Skeletal muscle tissue (tissue), 3 donors: ENCODE measurements at regions not wholly inside any gene's neighbourhood (a gene's known extent, or its start where the extent isn't known, plus 50 kb on each side); places are given as distances from the start of the nearest gene placed in this dataset.

ENCODE experiments used
- H3K27ac ChIP-seq: one replicate; pipeline ENCODE4 v1.7.0; 2013; ENCODE audit warnings: mild to moderate bottlenecking, low read depth, low read length, inconsistent platforms
- H3K27me3 ChIP-seq, 3 donors: one replicate each; pipeline ENCODE4 v1.7.0; 2013; ENCODE audit warnings: low read length in 3 of 3; ENCODE audit not compliant: control insufficient read depth in 3 of 3, insufficient read depth in 3 of 3
- H3K36me3 ChIP-seq, 3 donors: one replicate each; pipeline ENCODE4 v1.7.0; 2013; ENCODE audit warnings: low read length in 3 of 3; ENCODE audit not compliant: control insufficient read depth in 3 of 3, insufficient read depth in 3 of 3
- H3K4me1 ChIP-seq, 3 donors: one replicate each; pipeline ENCODE4 v1.7.0; 2013; ENCODE audit warnings: low read length in 3 of 3, mild to moderate bottlenecking in 3 of 3; ENCODE audit not compliant: control insufficient read depth in 3 of 3, insufficient read depth in 3 of 3
- H3K4me3 ChIP-seq, 3 donors: one replicate each; pipeline ENCODE4 v1.7.0; 2013; ENCODE audit warnings: low read length in 3 of 3
- H3K9ac ChIP-seq, 3 donors: one replicate each; pipeline ENCODE4 v1.7.0; 2013; ENCODE audit warnings: low read length in 3 of 3, mild to moderate bottlenecking in 3 of 3, moderate library complexity in 2 of 3, low read depth in 1 of 3
- H3K9me3 ChIP-seq, 3 donors: one replicate each; pipeline ENCODE4 v1.7.0; 2013; ENCODE audit warnings: low read length in 3 of 3; ENCODE audit not compliant: control insufficient read depth in 3 of 3
- donor health status: Osteomylitis.

DNA sequence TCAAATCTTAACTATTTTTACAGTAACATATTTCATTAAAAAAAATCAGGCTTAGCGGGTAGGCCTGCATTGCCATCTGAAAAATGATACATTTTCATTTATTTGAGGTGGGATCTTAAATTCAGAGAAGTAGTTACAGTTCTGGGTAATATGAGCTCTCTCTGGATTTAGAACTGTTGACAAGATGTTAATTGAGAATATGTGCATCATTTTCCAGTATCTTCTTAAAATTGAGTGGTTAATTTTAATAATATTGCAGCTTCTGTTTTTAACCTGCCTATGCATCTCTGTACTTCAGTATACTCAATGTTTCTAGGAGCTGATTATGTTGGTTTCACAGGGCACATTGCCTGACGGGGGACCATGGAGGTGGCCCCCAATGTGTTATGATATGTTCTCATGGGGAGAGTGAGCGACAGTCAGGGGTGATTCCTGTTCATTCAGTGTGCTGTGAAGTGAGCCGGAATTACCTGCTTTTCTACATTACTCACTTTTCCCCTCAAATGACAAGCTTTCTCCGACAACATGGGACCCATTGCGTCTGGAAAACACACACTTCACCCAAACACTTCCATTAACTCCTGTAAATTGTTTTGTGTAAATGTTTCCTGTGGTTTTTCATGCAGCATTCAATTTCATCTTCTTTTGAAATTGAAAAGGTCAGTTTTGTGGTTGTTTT, 406.2 kb downstream of the MTX2 start:
- no peaks in the 10 kb centered on the region for H3K27me3 ChIP-seq
- H3K9ac ChIP-seq = no peak overlapping the region
- H3K36me3 ChIP-seq = no peaks in the 10 kb centered on the region
- no peak overlapping the region for H3K27ac ChIP-seq
- no peak overlapping the region for H3K4me3 ChIP-seq
- H3K9me3 ChIP-seq = no peaks in the 10 kb centered on the region
- H3K4me1 ChIP-seq = no peaks in the 10 kb centered on the region

DNA sequence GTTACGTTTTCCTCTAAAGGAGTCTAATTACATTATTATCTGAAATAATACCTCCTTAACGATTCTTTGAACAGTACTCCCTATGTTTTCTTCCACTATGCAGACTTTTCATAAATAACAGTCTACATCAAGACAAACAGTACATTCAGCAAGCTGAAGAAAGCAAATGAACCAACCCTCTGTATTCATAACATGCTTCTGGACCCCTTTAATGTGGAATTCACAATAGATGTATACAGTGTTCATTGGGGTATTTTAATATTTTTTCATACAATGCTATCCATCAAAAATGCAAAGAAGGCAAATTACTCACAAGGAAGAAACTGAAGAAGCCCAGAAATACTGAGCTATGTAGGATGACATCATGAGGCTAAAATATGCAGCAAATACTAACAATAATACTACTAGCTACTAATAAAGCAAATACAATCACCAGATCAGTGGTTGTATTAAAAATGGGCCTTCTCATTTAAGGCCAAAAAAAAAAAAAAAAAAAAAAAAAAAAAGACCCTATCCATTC, 408.6 kb downstream of the MTX2 start:
- Histone ChIP-seq H3K27ac (no peak overlapping the region), H3K9me3 (no peaks in the 10 kb centered on the region), H3K4me3 (no peak overlapping the region), H3K27me3 (no peaks in the 10 kb centered on the region), H3K9ac (no peak overlapping the region), H3K4me1 (peaks cover 0 to 3% (median 0%) of the 10 kb centered on the region in 3 donors), H3K36me3 (no peaks in the 10 kb centered on the region)

DNA sequence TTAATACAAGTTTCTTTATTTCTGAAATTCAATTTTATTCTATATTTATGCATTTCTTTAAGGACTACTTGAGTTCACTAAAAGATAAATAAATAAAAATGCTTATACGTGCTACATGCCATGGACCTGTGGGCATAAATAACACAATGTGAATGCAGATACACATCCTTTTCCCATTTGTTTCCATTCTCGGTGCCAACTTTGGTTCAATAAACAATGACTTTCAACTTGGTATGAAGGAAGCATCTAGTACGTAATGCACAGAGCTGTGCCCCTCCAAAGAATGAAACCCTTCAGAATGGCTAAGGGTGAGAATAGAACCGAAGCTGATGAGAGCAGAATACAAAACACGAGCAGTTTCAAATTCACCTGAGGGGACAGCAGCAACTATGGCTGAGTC, 409.3 kb downstream of the MTX2 start:
- Histone ChIP-seq H3K4me3 (no peak overlapping the region), H3K36me3 (no peaks in the 10 kb centered on the region), H3K9ac (no peak overlapping the region), H3K4me1 (peaks cover 0 to 5% (median 0%) of the 10 kb centered on the region in 3 donors), H3K27me3 (no peaks in the 10 kb centered on the region), H3K27ac (no peak overlapping the region), H3K9me3 (no peaks in the 10 kb centered on the region)

DNA sequence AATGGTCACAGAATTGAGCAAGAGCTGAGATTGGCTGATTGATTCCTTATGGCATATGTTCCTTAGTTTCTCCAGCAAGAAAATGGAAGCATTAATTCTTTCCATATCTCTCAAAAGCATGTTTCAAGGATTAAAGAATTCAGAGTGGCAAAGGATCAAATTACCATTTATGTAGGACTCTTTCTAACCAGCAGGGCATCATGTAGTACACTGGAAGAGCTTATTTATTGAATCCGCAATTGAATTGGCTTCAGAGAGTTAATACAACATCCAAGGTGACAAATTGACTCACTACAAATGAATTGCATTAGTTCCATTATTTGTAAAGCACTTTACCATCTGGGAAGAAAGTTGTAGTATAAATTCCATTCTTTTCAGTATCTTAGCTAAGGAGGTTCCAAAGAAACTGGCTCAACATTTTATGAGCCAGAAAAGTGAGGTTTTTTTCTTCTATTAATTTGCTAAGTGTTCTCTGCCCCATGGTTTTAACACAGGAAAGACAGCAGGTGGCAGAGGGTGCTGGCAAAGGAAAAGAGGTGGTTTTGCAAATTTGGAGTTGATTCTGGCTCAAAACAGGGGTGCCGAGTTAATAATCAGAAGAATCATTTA, 409.9 kb downstream of the MTX2 start:
- Histone ChIP-seq H3K9me3 (no peaks in the 10 kb centered on the region), H3K4me1 (peaks cover 0 to 5% (median 0%) of the 10 kb centered on the region in 3 donors), H3K27me3 (no peaks in the 10 kb centered on the region), H3K9ac (no peak overlapping the region), H3K4me3 (no peak overlapping the region), H3K27ac (no peak overlapping the region), H3K36me3 (no peaks in the 10 kb centered on the region)

DNA sequence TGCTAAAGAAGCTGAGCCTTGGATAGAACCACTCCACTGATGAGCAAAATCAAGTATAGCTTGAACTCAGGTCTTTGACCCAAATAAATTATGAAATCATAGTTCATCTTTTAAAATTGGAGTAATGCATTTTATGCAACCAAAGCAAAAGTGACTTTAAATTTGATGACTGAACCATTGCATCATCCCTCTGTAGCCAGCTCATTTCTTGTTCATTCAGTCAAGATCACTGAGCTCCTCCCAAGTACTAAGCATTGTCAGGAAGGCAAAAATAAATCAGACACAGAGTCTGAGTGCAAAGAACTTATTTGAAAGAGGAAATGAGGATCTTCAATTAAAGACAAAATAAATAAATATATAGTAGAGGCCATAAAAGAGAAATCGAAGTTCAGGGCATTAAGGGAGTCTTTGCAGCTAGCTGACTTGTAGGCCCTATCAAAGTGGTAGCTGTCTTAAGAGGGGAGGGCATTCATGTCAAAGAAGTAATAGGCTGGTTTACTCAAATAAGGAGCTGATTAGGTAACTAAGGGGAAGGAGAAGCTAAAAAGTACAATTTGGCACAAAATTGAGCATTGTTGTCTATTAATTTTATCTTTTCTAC, 411.8 kb downstream of the MTX2 start:
- no peak overlapping the region for H3K27ac ChIP-seq
- H3K4me3 ChIP-seq = no peak overlapping the region
- no peaks in the 10 kb centered on the region for H3K27me3 ChIP-seq
- no peaks in the 10 kb centered on the region for H3K36me3 ChIP-seq
- H3K9me3 ChIP-seq = no peaks in the 10 kb centered on the region
- peaks cover 0 to 5% (median 0%) of the 10 kb centered on the region in 3 donors for H3K4me1 ChIP-seq
- no peak overlapping the region for H3K9ac ChIP-seq

DNA sequence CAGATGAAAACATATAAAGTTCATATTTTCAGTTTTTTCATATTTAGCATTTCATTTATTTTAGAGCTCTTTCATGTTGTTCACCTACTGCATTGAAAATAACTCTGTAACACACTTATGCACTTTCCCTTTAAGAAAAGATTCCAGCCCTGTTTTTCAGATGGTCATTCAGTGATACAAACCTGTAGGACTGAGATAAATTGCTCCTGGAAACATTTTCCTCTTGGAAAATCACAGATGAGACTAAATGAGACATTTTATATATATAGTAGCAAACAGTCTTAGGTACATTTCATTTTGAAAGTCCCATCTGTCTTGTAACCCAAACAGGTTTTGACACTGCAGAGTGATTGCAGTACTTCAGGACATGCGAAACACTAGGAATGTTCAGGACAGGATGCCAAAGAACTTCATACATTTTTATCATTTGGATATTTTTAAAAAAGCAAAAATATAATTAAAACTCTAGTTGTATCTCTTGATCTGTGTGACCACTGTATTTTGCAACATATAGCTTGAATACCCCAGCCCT, 412.4 kb downstream of the MTX2 start:
- Histone ChIP-seq H3K9ac (no peak overlapping the region), H3K27ac (no peak overlapping the region), H3K4me3 (no peak overlapping the region)

DNA sequence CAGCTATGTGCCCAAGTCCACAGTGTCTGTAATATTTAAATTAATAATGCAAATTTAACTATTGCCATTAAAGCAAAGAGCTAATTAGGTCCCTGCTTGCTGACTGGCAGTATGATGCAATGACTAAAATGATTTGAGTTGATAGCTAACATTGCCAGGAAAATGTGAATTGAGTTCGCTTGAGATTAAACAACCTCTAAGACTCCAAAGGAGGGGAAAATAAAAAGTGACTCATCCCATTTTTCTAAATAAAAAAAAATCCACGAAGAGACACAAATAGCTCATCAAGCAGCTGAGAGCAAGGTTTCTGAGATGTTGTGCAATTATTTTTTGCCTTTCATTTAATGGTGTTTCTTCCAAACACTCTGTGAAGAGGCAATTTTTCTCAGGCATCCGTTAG, 413.0 kb downstream of the MTX2 start:
- Histone ChIP-seq H3K27ac (peak overlapping the region; percentile 44), H3K4me3 (no peak overlapping the region), H3K27me3 (no peaks in the 10 kb centered on the region), H3K4me1 (peaks cover 0 to 5% (median 0%) of the 10 kb centered on the region in 3 donors), H3K36me3 (no peaks in the 10 kb centered on the region), H3K9ac (no peak overlapping the region), H3K9me3 (no peaks in the 10 kb centered on the region)

More for the DNA sequence above, 412.4 kb downstream of the MTX2 start:
- Histone ChIP-seq H3K27me3 (no peaks in the 10 kb centered on the region), H3K9me3 (no peaks in the 10 kb centered on the region), H3K4me1 (peaks cover 0 to 5% (median 0%) of the 10 kb centered on the region in 3 donors), H3K36me3 (no peaks in the 10 kb centered on the region)

DNA sequence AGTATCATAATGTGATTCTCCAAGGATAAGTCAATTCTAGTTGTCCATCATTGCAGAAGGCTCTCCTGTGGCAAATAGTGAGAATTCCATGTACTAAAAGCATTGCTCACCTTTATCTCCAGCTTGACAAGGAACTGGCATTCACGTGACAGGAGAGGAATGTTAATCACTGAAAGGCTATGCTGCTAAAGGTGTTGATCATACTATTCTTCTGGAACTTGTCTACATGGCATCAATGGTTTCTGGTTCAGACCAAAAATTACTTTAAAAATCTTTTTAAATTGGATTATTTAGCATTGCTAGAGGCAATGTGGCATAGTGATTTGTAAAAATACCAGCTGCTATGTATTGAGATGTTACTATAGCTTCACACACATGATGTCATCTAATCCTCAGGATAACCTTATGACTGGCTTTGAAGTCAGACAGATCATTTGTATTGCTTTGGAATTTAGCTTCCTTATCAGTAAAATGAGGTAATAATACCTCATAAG, 414.4 kb downstream of the MTX2 start:
- Histone ChIP-seq H3K9ac (no peak overlapping the region), H3K36me3 (no peaks in the 10 kb centered on the region), H3K4me1 (peaks cover 0 to 5% (median 0%) of the 10 kb centered on the region in 3 donors), H3K9me3 (no peaks in the 10 kb centered on the region), H3K27ac (no peak overlapping the region), H3K4me3 (no peak overlapping the region), H3K27me3 (no peaks in the 10 kb centered on the region)

DNA sequence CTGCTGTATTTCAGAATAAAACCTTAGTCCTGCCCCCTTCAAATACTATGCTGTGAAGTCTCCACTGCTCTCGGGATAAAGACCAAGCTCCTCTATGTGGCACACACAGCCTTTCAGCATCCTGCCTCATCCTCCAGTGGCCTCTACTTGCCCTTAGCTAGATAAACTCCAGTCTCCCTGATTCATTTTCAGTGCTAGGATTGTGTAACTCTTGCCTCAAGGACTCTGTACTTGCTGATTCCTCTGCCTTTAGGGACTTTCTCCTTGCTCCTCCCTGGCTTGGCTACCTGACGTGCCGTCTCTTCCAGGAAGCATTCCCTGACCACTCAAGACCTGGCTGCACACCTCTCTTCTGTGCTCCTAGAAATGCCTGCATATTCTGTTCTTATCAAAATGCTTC, 416.7 kb downstream of the MTX2 start:
- no peak overlapping the region for H3K27ac ChIP-seq

DNA sequence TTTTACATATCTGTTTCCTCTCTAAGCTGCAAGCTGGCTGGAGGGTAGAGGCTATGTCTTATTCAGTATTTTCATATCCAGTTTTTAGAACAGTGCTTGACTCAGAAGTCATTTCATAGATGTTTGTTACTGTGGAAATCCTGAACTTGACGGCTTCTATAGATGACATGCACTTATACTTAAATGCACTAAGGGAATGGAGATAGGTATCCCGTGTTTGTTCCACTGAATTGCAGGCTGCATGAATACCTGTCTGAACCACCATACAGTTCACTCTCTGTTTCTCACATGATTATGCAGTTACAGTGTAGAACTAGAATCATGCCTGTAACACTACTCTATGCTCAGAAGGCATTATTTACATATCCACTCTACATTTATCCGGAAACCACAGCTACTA, 417.1 kb downstream of the MTX2 start:
- Histone ChIP-seq H3K4me1 (peaks cover 0 to 5% (median 0%) of the 10 kb centered on the region in 3 donors), H3K9me3 (no peaks in the 10 kb centered on the region), H3K9ac (no peak overlapping the region), H3K4me3 (no peak overlapping the region), H3K27me3 (no peaks in the 10 kb centered on the region), H3K36me3 (no peaks in the 10 kb centered on the region), H3K27ac (no peak overlapping the region)

More for the DNA sequence above, 416.7 kb downstream of the MTX2 start:
- H3K9me3 ChIP-seq = no peaks in the 10 kb centered on the region
- no peak overlapping the region for H3K4me3 ChIP-seq
- H3K9ac ChIP-seq = no peak overlapping the region
- H3K27me3 ChIP-seq = no peaks in the 10 kb centered on the region
- no peaks in the 10 kb centered on the region for H3K36me3 ChIP-seq
- H3K4me1 ChIP-seq = peaks cover 0 to 5% (median 0%) of the 10 kb centered on the region in 3 donors
